Body of pancreas (tissue), 4 donors: ENCODE measurements at regions not wholly inside any gene's neighbourhood (a gene's known extent, or its start where the extent isn't known, plus 50 kb on each side); places are given as distances from the start of the nearest gene placed in this dataset.

Experiments
- POLR2A ChIP-seq, 3 donors: fragments of 450-650 bp; IDR thresholded peaks; one replicate each; pipeline ENCODE4 v1.6.1; 2016; ENCODE audit warnings: antibody characterized with exemption in 3 of 3, mild to moderate bottlenecking in 2 of 3
- TF ChIP-seq, protein P1 (sequence below), 7 experiments: fragments of 450-650 bp in 4 of 7; fragments of 200-600 bp in 3 of 7; sonication (generic) in 3 of 7; IDR thresholded peaks; one replicate each; pipeline ENCODE4 v1.5.1; 2016 to 2019; ENCODE audit warnings: antibody characterized with exemption in 7 of 7

GRCh38 chr5:163162645-163163044, 274.8 kb upstream of the CCNG1 start:
- TF ChIP-seq, protein P1, sequence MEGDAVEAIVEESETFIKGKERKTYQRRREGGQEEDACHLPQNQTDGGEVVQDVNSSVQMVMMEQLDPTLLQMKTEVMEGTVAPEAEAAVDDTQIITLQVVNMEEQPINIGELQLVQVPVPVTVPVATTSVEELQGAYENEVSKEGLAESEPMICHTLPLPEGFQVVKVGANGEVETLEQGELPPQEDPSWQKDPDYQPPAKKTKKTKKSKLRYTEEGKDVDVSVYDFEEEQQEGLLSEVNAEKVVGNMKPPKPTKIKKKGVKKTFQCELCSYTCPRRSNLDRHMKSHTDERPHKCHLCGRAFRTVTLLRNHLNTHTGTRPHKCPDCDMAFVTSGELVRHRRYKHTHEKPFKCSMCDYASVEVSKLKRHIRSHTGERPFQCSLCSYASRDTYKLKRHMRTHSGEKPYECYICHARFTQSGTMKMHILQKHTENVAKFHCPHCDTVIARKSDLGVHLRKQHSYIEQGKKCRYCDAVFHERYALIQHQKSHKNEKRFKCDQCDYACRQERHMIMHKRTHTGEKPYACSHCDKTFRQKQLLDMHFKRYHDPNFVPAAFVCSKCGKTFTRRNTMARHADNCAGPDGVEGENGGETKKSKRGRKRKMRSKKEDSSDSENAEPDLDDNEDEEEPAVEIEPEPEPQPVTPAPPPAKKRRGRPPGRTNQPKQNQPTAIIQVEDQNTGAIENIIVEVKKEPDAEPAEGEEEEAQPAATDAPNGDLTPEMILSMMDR (IDR thresholded peaks at IDR 0.05): no peak
- no peak for TF ChIP-seq POLR2A (IDR thresholded peaks at IDR 0.05)
